Ishikawa (cell line): ENCODE measurements at regions not wholly inside any gene's neighbourhood (a gene's known extent, or its start where the extent isn't known, plus 50 kb on each side); places are given as distances from the start of the nearest gene placed in this dataset.

Experiments used
- CEBPB ChIP-seq: IDR thresholded peaks from 2 replicates; pipeline ENCODE4 v1.6.1; 2012
- EP300 ChIP-seq: IDR thresholded peaks from 2 replicates; pipeline ENCODE4 v1.6.1; 2012; ENCODE audit warnings: borderline replicate concordance
- FOXM1 ChIP-seq: IDR thresholded peaks from 2 replicates; pipeline ENCODE4 v1.6.1; 2012; ENCODE audit warnings: low read depth, borderline replicate concordance
- NFIC ChIP-seq: IDR thresholded peaks from 2 replicates; pipeline ENCODE4 v1.6.1; 2012
- RAD21 ChIP-seq: IDR thresholded peaks from 2 replicates; pipeline ENCODE4 v1.6.1; 2012; ENCODE audit warnings: low read depth
- REST ChIP-seq: IDR thresholded peaks from 2 replicates; pipeline ENCODE4 v1.6.1; 2012; ENCODE audit warnings: low read depth, mild to moderate bottlenecking
- TAF1 ChIP-seq: IDR thresholded peaks from 2 replicates; pipeline ENCODE4 v1.6.1; 2012; ENCODE audit warnings: low read depth, mild to moderate bottlenecking
- TCF12 ChIP-seq: IDR thresholded peaks from 2 replicates; pipeline ENCODE4 v1.6.1; 2012; ENCODE audit warnings: low read depth
- YY1 ChIP-seq: IDR thresholded peaks from 2 replicates; pipeline ENCODE4 v1.6.1; 2012; ENCODE audit warnings: low read depth

- TF ChIP-seq RAD21: 0 out of 2 replicates have a peak, but pooled peaks have one; percentile 2
- TF ChIP-seq FOXM1: peak; percentile 82
- peak; percentile 64 for TF ChIP-seq TCF12
- TF ChIP-seq REST: no peak
- peak; percentile 19; the same call in 1 of the 2 replicates for TF ChIP-seq YY1
- TF ChIP-seq NFIC: peak; percentile 40
- TF ChIP-seq EP300: peak; percentile 51; the same call in 1 of the 2 replicates
- TF ChIP-seq CEBPB: peak; percentile 82
- TF ChIP-seq TAF1: 0 out of 2 replicates have a peak, but pooled peaks have one; percentile 4
Measured at GRCh38 chr2:16012626-16013358, 72.4 kb downstream of the MYCN start.
